Caki2 (cell line): ENCODE measurements at regions not wholly inside any gene's neighbourhood (a gene's known extent, or its start where the extent isn't known, plus 50 kb on each side); places are given as distances from the start of the nearest gene placed in this dataset.

Source experiments
- DNase-seq: peaks from one replicate; pipeline ENCODE4 v3.0.0-alpha.2; 2015; ENCODE audit warnings: low read depth
- in situ Hi-C: cut with HindIII; loops from 2 replicates; pipeline ENCODE4 v1.10.0; 2016; ENCODE audit warnings: low sequenced_read_pairs, low pct_unique_long_range_greater_than_20kb, mixed read lengths

DNA sequence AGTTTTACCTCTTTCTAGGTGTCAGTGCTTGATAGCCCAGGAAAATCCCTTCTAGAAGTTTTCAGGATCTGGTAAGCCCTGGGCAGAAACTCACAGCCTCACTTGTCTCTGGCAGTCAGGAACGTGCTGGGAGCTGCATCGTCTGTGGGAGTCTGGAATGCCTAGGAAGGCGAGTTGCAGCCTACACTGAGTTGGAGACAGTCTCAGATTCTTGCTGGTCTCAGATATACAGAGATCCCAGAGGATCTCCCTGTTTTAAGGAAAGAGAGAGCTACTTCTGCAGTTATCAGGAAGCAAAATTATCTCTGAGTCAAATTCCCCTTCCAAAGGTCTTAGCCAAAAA is 104.4 kb upstream of the CDC42EP3 start:
- no peak for DNase-seq

DNA sequence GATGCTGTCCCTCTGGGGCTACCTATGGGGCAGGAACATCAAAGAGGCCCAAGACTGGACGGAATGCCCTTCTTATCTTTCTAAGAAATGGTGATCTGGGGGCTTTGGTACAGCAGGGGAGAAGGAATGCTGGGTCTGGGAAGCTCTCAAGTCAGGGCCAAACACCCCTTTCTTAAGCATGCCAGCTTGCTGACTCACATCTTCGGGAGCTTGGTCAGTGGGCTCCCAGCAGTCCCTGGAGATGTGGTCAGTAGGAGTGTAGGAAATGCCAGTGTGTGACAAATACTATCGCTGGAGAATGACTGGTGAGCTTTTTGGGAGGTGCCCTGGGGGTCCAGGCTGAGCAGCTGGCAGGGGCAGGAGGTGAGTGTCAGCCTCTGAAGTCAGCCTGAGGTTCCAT is 105.0 kb upstream of the CDC42EP3 start:
- DNase-seq: no peak
- in situ Hi-C loops: no loop called here

More for the DNA sequence above, 104.4 kb upstream of the CDC42EP3 start:
- in situ Hi-C loops: no loop called here

DNA sequence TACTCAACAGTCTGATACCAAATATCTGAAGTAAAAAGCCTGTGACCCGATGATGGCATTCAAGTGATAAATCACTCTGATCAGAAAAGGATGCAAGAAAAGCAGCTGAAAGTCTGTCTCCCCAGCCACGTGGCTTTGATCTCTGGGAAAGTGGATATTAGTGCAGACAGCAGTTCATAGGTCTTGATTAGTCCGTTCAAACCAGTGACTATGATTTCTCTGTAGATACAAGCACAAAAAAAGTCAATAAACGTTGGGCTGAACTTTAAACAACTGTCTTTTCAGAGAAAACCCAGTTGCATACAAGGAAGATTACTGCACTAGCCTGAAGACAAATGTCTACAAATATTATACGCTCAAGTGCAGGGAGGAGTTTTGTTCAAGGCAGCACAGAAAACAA is 107.7 kb upstream of the CDC42EP3 start:
- in situ Hi-C loops: no loop called here
- no peak for DNase-seq

DNA sequence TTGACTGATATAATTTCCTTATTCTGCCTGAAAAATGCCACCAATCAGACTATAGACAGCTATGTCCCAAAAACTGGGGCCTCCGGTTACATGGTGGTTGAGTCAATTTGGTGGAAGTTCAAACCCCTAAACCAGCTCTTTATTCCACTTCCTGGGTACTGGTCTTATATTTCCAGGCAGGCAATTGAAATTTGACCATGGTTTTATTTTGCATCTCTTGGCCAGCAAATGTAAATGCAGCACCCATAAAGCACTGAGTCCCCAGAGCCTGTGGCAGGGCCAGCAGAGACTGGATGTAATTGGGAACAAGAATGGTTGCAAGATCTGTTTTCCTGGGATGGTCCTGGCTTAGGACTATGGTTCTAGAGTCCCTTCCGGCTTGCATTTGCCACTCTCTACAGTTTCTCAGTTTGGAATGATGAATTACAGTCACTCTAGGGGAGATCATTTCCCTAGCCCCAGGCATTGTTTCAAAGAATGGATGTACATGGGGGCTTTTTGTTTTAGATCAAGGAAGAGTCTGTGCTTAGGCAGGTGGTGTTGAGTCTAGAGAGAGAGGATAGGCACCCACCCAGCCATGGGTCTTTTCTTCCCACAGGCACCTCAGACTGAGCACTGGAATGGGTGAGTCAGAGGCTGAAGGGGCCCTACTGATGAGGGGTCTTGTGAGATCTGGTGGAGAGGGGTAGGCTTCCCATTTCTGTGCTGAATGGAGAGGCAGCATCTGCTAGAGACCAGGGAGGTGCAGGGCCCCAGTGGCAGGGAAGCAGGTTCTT is 108.4 kb upstream of the CDC42EP3 start:
- in situ Hi-C loops: no loop called here
- no peak for DNase-seq

DNA sequence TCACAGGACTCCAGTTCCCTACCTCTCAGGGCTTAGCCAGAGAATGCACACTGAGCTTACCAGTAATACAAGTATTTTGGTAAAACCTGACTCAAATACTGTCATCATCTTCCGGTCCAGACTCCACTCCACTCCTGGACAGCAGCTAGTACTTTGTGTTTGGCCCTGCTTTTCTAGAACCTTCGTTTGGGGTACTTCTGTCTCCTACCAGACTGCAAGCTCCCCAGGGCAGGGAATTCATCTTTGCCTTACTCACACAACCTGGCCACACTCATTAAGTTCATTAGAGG is 108.9 kb upstream of the CDC42EP3 start:
- in situ Hi-C loops: no loop called here
- no peak for DNase-seq

DNA sequence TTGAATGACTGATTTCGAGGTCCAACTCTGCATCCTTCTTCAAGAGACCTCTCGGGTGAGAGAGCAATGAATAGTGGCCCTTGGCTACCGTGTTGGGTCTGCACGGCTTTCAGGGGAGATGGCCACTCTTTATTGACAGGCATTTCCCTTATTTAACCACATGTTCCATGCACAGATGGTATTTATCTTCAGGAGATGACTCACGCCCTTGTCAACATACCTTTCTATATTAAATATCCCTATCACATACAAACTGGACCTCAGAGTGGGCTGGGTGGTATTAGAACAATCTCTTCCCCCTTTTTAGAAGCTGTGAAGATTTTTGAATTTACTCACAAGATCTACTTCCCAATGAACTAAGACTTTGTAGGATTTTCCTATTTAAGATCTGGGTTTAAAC is 109.6 kb upstream of the CDC42EP3 start:
- in situ Hi-C loops: no loop called here
- no peak for DNase-seq

DNA sequence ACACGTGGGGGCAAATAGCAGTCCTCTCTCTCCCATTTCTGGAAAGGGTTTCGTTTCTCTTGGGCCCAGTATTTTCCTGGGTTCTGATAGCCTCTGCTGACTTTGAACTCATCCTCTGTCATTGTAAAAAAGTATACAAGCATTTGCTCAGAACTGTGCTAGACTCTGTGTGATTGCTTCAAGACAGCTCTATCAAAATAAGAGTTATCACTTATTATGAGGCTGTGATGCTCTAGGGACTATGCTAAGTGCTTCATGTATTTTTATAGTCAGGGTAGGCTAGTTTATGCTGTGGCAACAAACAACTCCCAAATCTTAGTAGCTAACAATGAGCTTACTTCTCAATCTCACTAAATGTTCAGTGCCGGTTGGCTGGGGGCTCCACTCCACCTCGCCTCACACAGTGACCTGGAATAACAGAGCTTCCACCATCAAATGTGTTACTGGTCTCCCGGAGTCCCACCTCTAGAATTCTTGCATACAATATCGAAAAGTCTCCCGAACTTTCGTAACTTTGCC is 110.8 kb upstream of the CDC42EP3 start:
- no peak for DNase-seq
- in situ Hi-C loops: no loop called here

DNA sequence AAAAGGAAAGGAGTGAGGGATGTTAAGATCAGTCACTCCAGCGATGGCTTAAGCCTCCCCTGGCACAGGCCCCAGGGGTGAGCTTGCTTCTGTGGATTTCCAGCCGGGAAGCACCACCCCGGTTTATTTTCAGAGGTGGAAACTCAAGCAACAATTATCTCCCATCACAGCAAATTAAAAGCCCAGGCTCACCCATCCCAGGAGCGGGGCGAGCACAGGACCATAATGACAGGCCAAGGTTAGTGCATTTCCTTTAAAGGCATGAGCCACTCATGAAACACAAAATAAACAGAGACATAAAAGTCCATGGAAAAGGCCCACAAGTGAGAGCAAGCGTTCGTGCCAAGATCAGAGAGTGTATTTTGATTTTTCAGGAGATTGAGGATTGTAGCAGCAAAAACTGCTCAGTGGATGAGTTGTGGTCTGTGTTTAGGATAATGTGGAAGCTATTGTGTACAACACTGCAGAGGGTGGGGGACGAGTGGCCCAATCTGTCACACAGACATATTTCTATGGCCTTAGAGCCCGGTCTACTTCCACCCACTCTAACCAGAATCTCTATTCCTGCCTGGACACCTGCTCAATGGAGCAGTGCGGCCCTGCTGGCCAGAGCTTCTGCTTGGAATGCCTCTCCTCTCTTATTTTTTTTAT is 111.4 kb upstream of the CDC42EP3 start:
- in situ Hi-C loops: no loop called here

DNA sequence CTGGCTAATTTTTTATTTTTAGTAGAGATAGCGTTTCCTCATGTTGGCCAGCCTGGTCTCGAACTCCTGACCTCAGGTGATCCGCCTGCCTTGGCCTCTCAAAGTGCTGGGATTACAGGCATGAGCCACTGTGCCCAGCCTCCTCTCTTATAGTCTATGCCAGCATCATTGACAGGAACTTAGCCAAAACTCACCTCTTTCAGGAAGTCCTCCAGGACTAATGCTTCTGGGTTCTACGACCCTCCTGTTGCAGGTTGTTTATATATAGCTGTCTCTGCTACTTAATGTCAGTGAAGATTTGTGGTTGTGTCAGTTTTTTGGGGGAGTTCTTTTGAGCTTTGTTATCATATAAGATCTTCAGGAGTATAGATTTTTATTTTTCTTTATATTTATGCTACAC is 112.1 kb upstream of the CDC42EP3 start:
- in situ Hi-C loops: no loop called here
- DNase-seq: no peak

More for the DNA sequence above, 111.4 kb upstream of the CDC42EP3 start:
- DNase-seq: no peak

DNA sequence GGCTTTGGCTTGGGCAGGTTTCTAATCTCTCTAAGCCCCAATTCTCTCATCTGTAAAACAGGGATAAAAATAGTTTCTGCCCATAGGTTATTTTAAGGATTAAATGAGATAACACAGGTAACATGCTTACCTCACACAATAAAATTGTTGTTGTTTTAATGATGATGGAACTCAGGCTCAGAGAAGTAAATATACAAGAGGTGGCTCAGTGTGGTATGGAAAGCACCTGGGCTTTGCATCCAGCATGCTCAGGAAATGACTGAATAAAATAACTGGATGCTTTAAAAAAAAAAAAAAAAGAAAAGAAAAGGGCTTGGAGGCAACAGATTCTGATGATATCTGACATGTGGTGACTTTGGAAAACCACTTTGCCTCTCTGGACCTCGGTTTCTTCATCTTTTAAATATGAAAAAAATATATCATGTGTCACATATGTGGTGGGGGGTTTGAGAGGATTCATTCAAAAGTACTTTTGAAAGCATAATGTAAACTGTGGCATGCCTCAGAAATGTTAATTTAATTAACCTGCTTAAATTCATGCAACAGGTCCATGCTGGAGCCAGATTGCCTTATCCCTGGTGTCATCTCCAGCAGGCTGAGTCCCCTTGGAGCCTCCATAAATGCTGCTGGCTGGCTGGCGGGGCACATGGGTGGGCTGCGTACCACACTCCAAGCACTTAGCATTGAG is 112.8 kb upstream of the CDC42EP3 start:
- in situ Hi-C loops: no loop called here
- DNase-seq: no peak

DNA sequence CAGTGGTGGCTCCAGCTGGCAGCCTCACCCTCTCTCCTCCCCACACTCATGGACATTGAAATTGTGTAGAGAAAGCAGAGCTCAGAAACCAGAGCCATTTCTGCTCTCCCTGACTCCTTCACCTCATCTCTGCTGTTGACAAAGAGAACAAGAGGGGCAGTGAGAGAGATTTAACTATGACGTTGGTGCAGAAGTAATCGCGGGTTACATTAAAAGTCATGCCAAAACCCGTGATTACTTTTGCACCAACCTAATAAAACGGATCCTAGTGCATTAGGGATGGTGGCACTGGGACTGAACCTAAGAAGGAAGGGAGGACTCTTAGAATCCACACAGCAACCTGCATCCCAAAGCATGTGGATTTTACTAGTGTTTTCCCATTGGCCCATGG is 113.3 kb upstream of the CDC42EP3 start:
- in situ Hi-C loops: no loop called here
- DNase-seq: no peak

DNA sequence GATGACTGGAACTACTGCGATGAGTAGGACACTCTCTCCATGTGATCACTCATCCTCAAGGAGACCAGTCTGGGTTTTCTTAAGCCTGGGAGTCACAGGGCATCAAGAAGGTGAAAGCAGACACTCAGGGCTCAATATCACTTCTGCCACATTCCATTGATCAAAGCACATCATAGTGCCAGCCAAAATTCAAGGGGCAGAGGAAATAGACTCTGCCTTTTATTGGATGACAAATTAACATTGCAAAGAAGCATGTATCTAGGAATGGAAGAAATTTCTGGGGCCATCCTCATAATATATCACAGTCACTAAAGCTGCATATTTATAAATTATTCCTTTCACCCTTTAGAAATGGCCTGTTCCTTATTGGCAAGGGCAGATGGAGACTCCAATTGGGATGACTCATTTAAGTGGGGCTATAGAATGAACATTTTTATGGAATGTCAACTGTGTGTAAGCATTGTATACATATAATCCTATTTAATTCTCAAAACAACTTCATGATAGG is 114.8 kb upstream of the CDC42EP3 start:
- no peak for DNase-seq
- in situ Hi-C loops: no loop called here

DNA sequence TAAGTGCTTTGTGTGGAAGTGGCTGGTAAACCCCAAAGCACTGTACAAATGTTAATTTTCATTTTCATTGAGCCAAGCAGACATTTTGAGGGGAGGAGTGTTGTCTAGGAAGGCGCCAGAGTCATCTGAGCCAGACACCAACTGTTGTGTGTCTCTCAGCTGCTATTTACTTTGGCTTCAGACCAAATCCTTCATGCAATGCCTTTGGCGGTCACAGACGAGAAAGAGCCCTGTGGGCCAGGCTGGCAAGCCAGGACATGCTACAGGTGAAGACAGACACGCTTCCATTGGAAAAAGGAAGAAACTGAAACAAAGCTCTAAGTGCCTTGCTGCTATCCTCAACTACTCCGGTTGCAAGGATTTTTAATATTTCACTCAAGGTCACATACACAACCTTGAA is 115.4 kb upstream of the CDC42EP3 start:
- DNase-seq: peak; percentile 76
- in situ Hi-C loops: no loop called here

DNA sequence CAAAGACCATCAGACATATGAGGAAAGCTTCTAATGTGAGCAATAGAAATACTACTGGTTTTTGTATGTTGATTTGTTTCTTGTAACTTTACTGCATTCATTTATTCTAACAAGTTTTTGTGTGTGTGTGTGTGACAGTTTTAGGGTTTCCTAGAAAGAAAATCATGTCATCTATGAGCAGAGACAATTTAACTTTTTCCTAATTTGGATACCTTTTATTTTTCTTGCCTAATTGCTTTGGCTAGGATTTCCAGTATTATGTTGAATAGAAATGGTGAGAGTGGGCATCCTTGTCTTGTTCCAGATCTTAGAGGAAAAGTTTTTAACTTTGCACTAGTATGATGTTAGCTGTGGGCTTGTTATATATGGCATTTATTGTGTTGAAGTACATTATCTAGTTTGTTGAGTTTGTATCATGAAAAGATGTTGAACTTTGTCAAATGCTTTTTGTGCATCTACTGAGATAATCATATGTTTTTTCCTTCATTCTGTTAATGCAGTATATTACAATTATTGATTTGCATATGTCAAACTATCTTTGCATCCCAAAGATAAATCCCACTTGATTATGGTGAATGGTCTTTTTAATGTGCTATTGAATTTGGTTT is 117.3 kb upstream of the CDC42EP3 start:
- in situ Hi-C loops: no loop called here
- no peak for DNase-seq

DNA sequence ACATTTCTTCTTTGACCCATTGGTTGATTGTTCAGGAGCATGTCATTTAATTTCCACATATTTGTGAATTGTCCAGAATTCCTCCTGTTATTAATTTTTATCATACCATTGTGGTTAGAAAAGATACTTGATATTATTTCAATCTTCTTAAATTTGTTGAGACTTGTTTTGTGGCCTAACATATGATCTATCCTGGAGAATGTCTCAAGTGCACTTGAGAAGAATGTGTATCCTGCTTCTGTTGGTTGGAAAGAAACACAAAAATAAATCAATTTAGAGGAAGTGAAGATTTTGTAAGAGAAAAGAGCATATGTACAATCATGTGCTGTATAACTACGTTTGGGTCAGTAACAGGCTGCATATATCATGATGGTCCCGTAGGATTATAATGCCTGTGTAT is 118.6 kb upstream of the CDC42EP3 start:
- in situ Hi-C loops: no loop called here
- no peak for DNase-seq

DNA sequence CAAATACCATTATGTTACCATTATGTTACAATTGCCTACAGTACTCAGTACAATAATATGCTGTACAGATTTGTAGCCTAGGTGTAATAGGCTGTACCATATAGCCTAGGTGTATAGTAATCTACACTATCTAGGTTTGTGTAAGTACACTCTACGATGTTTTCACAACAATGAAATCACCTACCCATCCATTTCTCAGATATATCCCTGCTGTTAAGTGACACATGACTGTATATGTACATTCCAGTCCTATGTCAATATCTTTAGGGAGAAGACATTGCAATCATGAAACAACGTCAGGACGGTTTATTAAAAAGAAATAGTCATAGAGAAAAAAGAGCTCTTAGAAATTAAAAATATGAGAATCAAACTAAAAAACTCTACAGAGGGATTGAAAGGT is 119.0 kb upstream of the CDC42EP3 start:
- in situ Hi-C loops: no loop called here
- DNase-seq: no peak

DNA sequence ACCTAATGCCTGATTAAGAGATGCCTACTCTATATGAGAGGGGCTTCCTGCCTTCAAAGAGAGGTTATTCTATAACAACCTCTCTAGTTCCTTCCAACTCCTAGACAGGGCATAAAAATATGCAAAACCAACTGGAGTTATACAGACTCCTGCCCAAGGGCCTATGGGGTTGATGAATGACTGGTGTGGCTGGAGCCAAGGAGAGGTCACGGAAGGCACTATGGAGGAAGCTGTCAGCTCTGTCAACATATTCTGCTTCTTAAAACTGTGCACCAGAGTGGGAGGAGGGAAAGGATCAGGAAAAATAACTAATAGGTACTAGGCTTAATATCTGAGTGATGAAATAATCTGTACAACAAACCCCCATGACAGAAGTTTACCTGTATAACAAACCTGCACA is 120.9 kb upstream of the CDC42EP3 start:
- in situ Hi-C loops: no loop called here
- DNase-seq: no peak

DNA sequence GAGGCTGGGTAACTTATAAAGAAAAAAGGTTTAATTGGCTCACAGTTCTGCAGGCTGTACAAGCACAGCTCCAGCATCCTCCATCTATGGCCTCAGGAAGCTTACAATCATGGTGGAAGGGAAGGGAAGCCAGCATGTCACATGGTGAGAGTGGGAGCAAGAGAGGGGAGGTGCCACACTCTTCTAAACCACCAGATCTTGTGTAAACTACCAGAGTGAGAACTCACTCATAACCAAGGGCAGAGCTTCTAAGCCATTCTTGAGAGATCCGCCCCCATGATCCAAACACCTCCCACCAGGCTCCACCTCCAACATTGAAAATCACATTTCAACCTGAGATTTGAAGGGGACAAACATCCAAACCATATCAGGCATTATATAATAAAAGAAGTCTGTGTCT is 121.6 kb upstream of the CDC42EP3 start:
- in situ Hi-C loops: no loop called here
- no peak for DNase-seq

DNA sequence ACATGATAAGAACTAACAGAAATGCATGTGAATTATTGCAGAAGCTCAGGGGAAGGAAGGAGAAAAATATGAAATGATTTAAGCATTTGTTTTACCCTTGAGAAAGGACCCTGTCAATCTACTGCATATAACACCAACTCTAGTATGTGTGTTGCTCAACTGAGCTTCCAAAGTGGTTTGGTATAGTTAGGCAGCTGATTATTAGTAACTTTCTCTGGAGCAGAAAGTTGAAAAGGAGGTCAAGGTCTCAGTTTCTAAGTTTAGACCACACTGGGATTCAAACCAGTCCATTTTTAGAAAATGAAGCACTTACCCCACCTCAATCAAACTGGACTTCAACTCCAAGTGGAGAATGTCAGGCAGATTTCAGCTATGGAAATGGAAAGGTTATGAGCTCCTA is 123.3 kb upstream of the CDC42EP3 start:
- no peak for DNase-seq
- in situ Hi-C loops: no loop called here
